Activated naive CD8-positive, alpha-beta T cell treated with anti-CD3 and anti-CD28 coated beads for 36 hours (primary cell): ENCODE measurements at regions not wholly inside any gene's neighbourhood (a gene's known extent, or its start where the extent isn't known, plus 50 kb on each side); places are given as distances from the start of the nearest gene placed in this dataset.
"Not testable (repeated sequence)": the region's sequence is repeated elsewhere in the genome, so short reads cannot be mapped to it uniquely, and the experiment has no call there.

Source experiments
- DNase-seq: peaks from one replicate; pipeline ENCODE4 v3.0.0; 2021
- H3K27ac Mint-ChIP-seq: one replicate; pipeline ENCODE4 v1.8.0; 2022; ENCODE audit warnings: mild to moderate bottlenecking, moderate library complexity, mixed read lengths
- H3K27me3 Mint-ChIP-seq: one replicate; pipeline ENCODE4 v1.8.0; 2022; ENCODE audit warnings: mild to moderate bottlenecking, mixed read lengths
- H3K36me3 Mint-ChIP-seq: one replicate; pipeline ENCODE4 v1.8.0; 2021; ENCODE audit warnings: mild to moderate bottlenecking, mixed read lengths
- H3K4me1 Mint-ChIP-seq: one replicate; pipeline ENCODE4 v1.8.0; 2021; ENCODE audit warnings: mixed read lengths
- H3K4me3 Mint-ChIP-seq: one replicate; pipeline ENCODE4 v1.8.0; 2022; ENCODE audit warnings: mild to moderate bottlenecking, moderate library complexity, mixed read lengths
- H3K9me3 Mint-ChIP-seq: one replicate; pipeline ENCODE4 v1.8.0; 2022; ENCODE audit warnings: mixed read lengths

- Mint-ChIP-seq H3K4me3 (no peak overlapping the region), H3K9me3 (no peaks in the 10 kb centered on the region), H3K4me1 (peaks cover 5% of the 10 kb centered on the region), H3K36me3 (no peaks in the 10 kb centered on the region), H3K27me3 (peaks cover 13% of the 10 kb centered on the region), H3K27ac (no peak overlapping the region)
- no peak for DNase-seq
These were observed 111.6 kb downstream of the KBTBD8 start for GRCh38 chr3:67109651-67110204.

GRCh38 chr3:67113802-67114407 lies 115.8 kb downstream of the KBTBD8 start:
- Mint-ChIP-seq H3K4me3 (no peak overlapping the region), H3K27ac (no peak overlapping the region), H3K9me3 (no peaks in the 10 kb centered on the region), H3K27me3 (peaks cover 36% of the 10 kb centered on the region), H3K4me1 (peaks cover 5% of the 10 kb centered on the region), H3K36me3 (no peaks in the 10 kb centered on the region)
- peak; percentile 79 for DNase-seq

- Mint-ChIP-seq H3K4me1 (peaks cover 5% of the 10 kb centered on the region), H3K36me3 (no peaks in the 10 kb centered on the region), H3K27ac (no peak overlapping the region), H3K4me3 (no peak overlapping the region), H3K9me3 (no peaks in the 10 kb centered on the region), H3K27me3 (peaks cover 37% of the 10 kb centered on the region)
- DNase-seq: no peak
These were observed 120.0 kb downstream of the KBTBD8 start for GRCh38 chr3:67118122-67118521.

- H3K27me3 Mint-ChIP-seq: peaks cover 32% of the 10 kb centered on the region
- no peak overlapping the region for H3K4me3 Mint-ChIP-seq
- peaks cover under 1% of the 10 kb centered on the region for H3K4me1 Mint-ChIP-seq
- H3K36me3 Mint-ChIP-seq: no peaks in the 10 kb centered on the region
- no peak for DNase-seq
- H3K27ac Mint-ChIP-seq: no peak overlapping the region
- H3K9me3 Mint-ChIP-seq: no peaks in the 10 kb centered on the region
These were observed 120.5 kb downstream of the KBTBD8 start for GRCh38 chr3:67118635-67119034.

- Mint-ChIP-seq H3K9me3 (peaks cover 4% of the 10 kb centered on the region), H3K27ac (no peak overlapping the region), H3K27me3 (peaks cover 8% of the 10 kb centered on the region), H3K4me3 (no peak overlapping the region), H3K36me3 (no peaks in the 10 kb centered on the region), H3K4me1 (no peaks in the 10 kb centered on the region)
- DNase-seq: no peak
These were observed 125.8 kb downstream of the KBTBD8 start for GRCh38 chr3:67123914-67124313.

GRCh38 chr3:67127254-67127653 lies 129.1 kb downstream of the KBTBD8 start:
- Mint-ChIP-seq H3K36me3 (no peaks in the 10 kb centered on the region), H3K4me3 (no peak overlapping the region), H3K27ac (no peak overlapping the region), H3K4me1 (no peaks in the 10 kb centered on the region), H3K27me3 (peaks cover 6% of the 10 kb centered on the region), H3K9me3 (peaks cover 4% of the 10 kb centered on the region)
- no peak for DNase-seq

GRCh38 chr3:67142432-67142831 lies 144.3 kb downstream of the KBTBD8 start:
- H3K4me3 Mint-ChIP-seq: no peak overlapping the region
- no peak overlapping the region for H3K27ac Mint-ChIP-seq
- DNase-seq: no peak
- no peaks in the 10 kb centered on the region for H3K4me1 Mint-ChIP-seq
- H3K9me3 Mint-ChIP-seq: peaks cover 29% of the 10 kb centered on the region
- no peaks in the 10 kb centered on the region for H3K36me3 Mint-ChIP-seq
- H3K27me3 Mint-ChIP-seq: peaks cover 4% of the 10 kb centered on the region

GRCh38 chr3:67145738-67146137 lies 147.6 kb downstream of the KBTBD8 start:
- H3K27ac Mint-ChIP-seq: no peak overlapping the region
- H3K36me3 Mint-ChIP-seq: peaks cover 5% of the 10 kb centered on the region
- peaks cover 4% of the 10 kb centered on the region for H3K27me3 Mint-ChIP-seq
- DNase-seq: no peak
- H3K4me1 Mint-ChIP-seq: no peaks in the 10 kb centered on the region
- H3K4me3 Mint-ChIP-seq: no peak overlapping the region
- peaks cover 9% of the 10 kb centered on the region for H3K9me3 Mint-ChIP-seq

- Mint-ChIP-seq H3K27me3 (no peaks in the 10 kb centered on the region), H3K4me1 (no peaks in the 10 kb centered on the region)
- no peak for DNase-seq
These were observed 156.3 kb downstream of the KBTBD8 start for GRCh38 chr3:67154429-67154828.

GRCh38 chr3:67167481-67167880 lies 169.4 kb downstream of the KBTBD8 start:
- H3K4me3 Mint-ChIP-seq: no peak overlapping the region
- peaks cover 4% of the 10 kb centered on the region for H3K27me3 Mint-ChIP-seq
- no peaks in the 10 kb centered on the region for H3K4me1 Mint-ChIP-seq
- no peaks in the 10 kb centered on the region for H3K9me3 Mint-ChIP-seq
- DNase-seq: no peak
- H3K27ac Mint-ChIP-seq: no peak overlapping the region
- no peaks in the 10 kb centered on the region for H3K36me3 Mint-ChIP-seq

More at GRCh38 chr3:67154429-67154828, 156.3 kb downstream of the KBTBD8 start:
- H3K4me3 Mint-ChIP-seq: no peak overlapping the region
- peaks cover 22% of the 10 kb centered on the region for H3K9me3 Mint-ChIP-seq
- H3K36me3 Mint-ChIP-seq: peaks cover 5% of the 10 kb centered on the region
- H3K27ac Mint-ChIP-seq: no peak overlapping the region

GRCh38 chr3:67171841-67172240 lies 173.7 kb downstream of the KBTBD8 start:
- no peaks in the 10 kb centered on the region for H3K27me3 Mint-ChIP-seq
- no peaks in the 10 kb centered on the region for H3K4me1 Mint-ChIP-seq
- H3K36me3 Mint-ChIP-seq: no peaks in the 10 kb centered on the region
- H3K9me3 Mint-ChIP-seq: peaks cover 1% of the 10 kb centered on the region
- DNase-seq: no peak
- H3K27ac Mint-ChIP-seq: no peak overlapping the region
- H3K4me3 Mint-ChIP-seq: no peak overlapping the region

- not testable (repeated sequence) for H3K36me3 Mint-ChIP-seq, H3K9me3 Mint-ChIP-seq
These were observed 175.0 kb downstream of the KBTBD8 start for GRCh38 chr3:67173130-67173529.

GRCh38 chr3:67176396-67176795 lies 178.3 kb downstream of the KBTBD8 start:
- Mint-ChIP-seq H3K4me3 (no peak overlapping the region), H3K27ac (no peak overlapping the region), H3K9me3 (peaks cover 3% of the 10 kb centered on the region), H3K36me3 (peaks cover 2% of the 10 kb centered on the region), H3K27me3 (no peaks in the 10 kb centered on the region), H3K4me1 (no peaks in the 10 kb centered on the region)
- no peak for DNase-seq

More at GRCh38 chr3:67173130-67173529, 175.0 kb downstream of the KBTBD8 start:
- H3K4me3 Mint-ChIP-seq, H3K27me3 Mint-ChIP-seq, H3K4me1 Mint-ChIP-seq, DNase-seq, H3K27ac Mint-ChIP-seq: not testable (repeated sequence)

GRCh38 chr3:67192466-67192865 lies 194.4 kb downstream of the KBTBD8 start:
- no peak overlapping the region for H3K4me3 Mint-ChIP-seq
- no peak overlapping the region for H3K27ac Mint-ChIP-seq
- no peaks in the 10 kb centered on the region for H3K4me1 Mint-ChIP-seq
- no peaks in the 10 kb centered on the region for H3K36me3 Mint-ChIP-seq
- H3K27me3 Mint-ChIP-seq: no peaks in the 10 kb centered on the region
- no peak for DNase-seq
- peaks cover 4% of the 10 kb centered on the region for H3K9me3 Mint-ChIP-seq

GRCh38 chr3:67196677-67197076 lies 198.6 kb downstream of the KBTBD8 start:
- no peaks in the 10 kb centered on the region for H3K27me3 Mint-ChIP-seq
- no peaks in the 10 kb centered on the region for H3K4me1 Mint-ChIP-seq
- no peak overlapping the region for H3K27ac Mint-ChIP-seq
- no peak overlapping the region for H3K4me3 Mint-ChIP-seq
- no peaks in the 10 kb centered on the region for H3K36me3 Mint-ChIP-seq
- no peaks in the 10 kb centered on the region for H3K9me3 Mint-ChIP-seq
- DNase-seq: no peak

- H3K27ac Mint-ChIP-seq: no peak overlapping the region
- no peaks in the 10 kb centered on the region for H3K36me3 Mint-ChIP-seq
- H3K4me3 Mint-ChIP-seq: no peak overlapping the region
- no peak for DNase-seq
- H3K9me3 Mint-ChIP-seq: no peaks in the 10 kb centered on the region
- H3K4me1 Mint-ChIP-seq: no peaks in the 10 kb centered on the region
- H3K27me3 Mint-ChIP-seq: no peaks in the 10 kb centered on the region
These were observed 200.3 kb downstream of the KBTBD8 start for GRCh38 chr3:67198374-67198773.
